Neuronal stem cell (in vitro differentiated cells): ENCODE measurements at regions not wholly inside any gene's neighbourhood (a gene's known extent, or its start where the extent isn't known, plus 50 kb on each side); places are given as distances from the start of the nearest gene placed in this dataset.
A peak's percentile ranks its signal among the peaks of the same experiment; 100 is the strongest.

ENCODE experiments used
- DNase-seq: peaks from one replicate; pipeline ENCODE4 v3.0.0-alpha.2; 2013; ENCODE audit warnings: low spot score
- H2AFZ ChIP-seq: one replicate; pipeline ENCODE4 v1.6.1; 2013; ENCODE audit warnings: mild to moderate bottlenecking, low read length, inconsistent platforms
- H2AK5ac ChIP-seq: 2 replicates; pipeline ENCODE4 v1.6.1; 2013; ENCODE audit warnings: low read depth, mild to moderate bottlenecking, inconsistent platforms, low read length, moderate library complexity, mixed read lengths
- H2BK120ac ChIP-seq: 2 replicates; pipeline ENCODE4 v1.6.1; 2013; ENCODE audit warnings: low read depth, mild to moderate bottlenecking, inconsistent platforms, low read length, moderate library complexity, mixed read lengths
- H2BK12ac ChIP-seq: one replicate; pipeline ENCODE4 v1.6.1; 2013; ENCODE audit warnings: low read length, inconsistent platforms
- H2BK15ac ChIP-seq: 2 replicates; pipeline ENCODE4 v1.6.1; 2013; ENCODE audit warnings: mild to moderate bottlenecking, low read length, inconsistent platforms, mixed read lengths
- H2BK5ac ChIP-seq: one replicate; pipeline ENCODE4 v1.6.1; 2013; ENCODE audit warnings: inconsistent platforms, mild to moderate bottlenecking, low read length, moderate library complexity
- H3K14ac ChIP-seq: one replicate; pipeline ENCODE4 v1.6.1; 2013; ENCODE audit warnings: low read length, inconsistent platforms
- H3K18ac ChIP-seq: 2 replicates; pipeline ENCODE4 v1.6.1; 2013; ENCODE audit warnings: low read length, inconsistent platforms
- H3K23ac ChIP-seq: 2 replicates; pipeline ENCODE4 v1.6.1; 2013; ENCODE audit warnings: low read depth, mild to moderate bottlenecking, mixed read lengths, low read length, inconsistent platforms; ENCODE audit not compliant: poor library complexity
- H3K27ac ChIP-seq: replicated peaks from 3 replicates; pipeline ENCODE4 v1.5.1; 2013; ENCODE audit warnings: low read length, inconsistent platforms
- H3K27me3 ChIP-seq, 3 experiments: 2 replicates each; pipeline ENCODE4 v1.6.1; 2013; ENCODE audit warnings: low read length in 3 of 3, mild to moderate bottlenecking in 2 of 3, inconsistent platforms in 1 of 3, low read depth in 1 of 3, mixed read lengths in 1 of 3, moderate library complexity in 1 of 3; ENCODE audit not compliant: control insufficient read depth in 3 of 3, insufficient read depth in 3 of 3
- H3K36me3 ChIP-seq, 2 donors: replicated peaks in 1 of 2; 2 replicates each; pipeline ENCODE4 v1.6.1; 2013; ENCODE audit warnings: low read length in 2 of 2; ENCODE audit not compliant: control insufficient read depth in 2 of 2, insufficient read depth in 2 of 2
- H3K4ac ChIP-seq: 2 replicates; pipeline ENCODE4 v1.6.1; 2013; ENCODE audit warnings: inconsistent platforms, mild to moderate bottlenecking, low read length, moderate library complexity
- H3K4me1 ChIP-seq, 2 donors: 1 replicate in 1 of 2; 2 replicates in 1 of 2; pipeline ENCODE4 v1.6.1; 2013; ENCODE audit warnings: low read length in 2 of 2, low read depth in 1 of 2; ENCODE audit not compliant: control insufficient read depth in 2 of 2, insufficient read depth in 1 of 2
- H3K4me2 ChIP-seq: one replicate; pipeline ENCODE4 v1.6.1; 2013; ENCODE audit warnings: mild to moderate bottlenecking, low read length, inconsistent platforms; ENCODE audit not compliant: insufficient read depth, poor library complexity, severe bottlenecking
- H3K4me3 ChIP-seq, 2 donors: 2 replicates each; pipeline ENCODE4 v1.5.1; 2013; ENCODE audit warnings: low read length in 2 of 2, mild to moderate bottlenecking in 2 of 2, inconsistent platforms in 1 of 2, moderate library complexity in 1 of 2
- H3K79me1 ChIP-seq: one replicate; pipeline ENCODE4 v1.6.1; 2013; ENCODE audit warnings: low read depth, mild to moderate bottlenecking, inconsistent platforms, low read length, moderate library complexity
- H3K9ac ChIP-seq: one replicate; pipeline ENCODE4 v1.6.1; 2013; ENCODE audit warnings: mild to moderate bottlenecking, low read depth, low read length, inconsistent platforms; ENCODE audit not compliant: poor library complexity
- H3K9me3 ChIP-seq, 2 donors: replicated peaks in 1 of 2; 2 replicates each; pipeline versions ENCODE3 to v1.6.1; 2013; ENCODE audit warnings: low read length in 2 of 2, mild to moderate bottlenecking in 2 of 2, inconsistent platforms in 1 of 2, low read depth in 1 of 2, mixed read lengths in 1 of 2, moderate library complexity in 1 of 2; ENCODE audit not compliant: control insufficient read depth in 2 of 2, insufficient read depth in 1 of 2
- H4K8ac ChIP-seq: one replicate; pipeline ENCODE4 v1.6.1; 2013; ENCODE audit warnings: low read depth, mild to moderate bottlenecking, inconsistent platforms, low read length, moderate library complexity
- H4K91ac ChIP-seq: one replicate; pipeline ENCODE4 v1.6.1; 2013; ENCODE audit warnings: low read length, low read depth, mild to moderate bottlenecking, inconsistent platforms; ENCODE audit not compliant: poor library complexity
- WGBS, 2 donors: extraction: QIAGEN DNeasy Blood & Tissue Kit; methylation state at CpG; one replicate each; pipeline ENCODE4 v1.1.7; 2013; ENCODE audit warnings: missing lambda C conversion rate in 2 of 2, mixed read lengths in 1 of 2; ENCODE audit not compliant: insufficient read length in 2 of 2, insufficient replicate concordance in 1 of 2; ENCODE audit errors: extremely low coverage in 2 of 2; 5-methylcytosine and 5-hydroxymethylcytosine counted together

GRCh38 chr10:62964026-62964425 is 147.9 kb upstream of the EGR2 start:
- Histone ChIP-seq H2BK120ac (no peak overlapping the region), H2BK5ac (no peak overlapping the region), H3K27ac (no peak overlapping the region), H3K4me2 (no peak overlapping the region), H3K18ac (no peak overlapping the region), H4K91ac (no peak overlapping the region), H3K4me3 (no peak overlapping the region), H3K9me3 (no peaks in the 10 kb centered on the region), H3K9ac (no peak overlapping the region), H3K79me1 (no peaks in the 10 kb centered on the region), H3K4me1 (peaks cover 0 to 1% of the 10 kb centered on the region in 2 donors), H2BK15ac (no peak overlapping the region), H3K36me3 (no peaks in the 10 kb centered on the region), H3K27me3 (no peaks in the 10 kb centered on the region), H2AFZ (no peak overlapping the region), H4K8ac (no peak overlapping the region), H2AK5ac (no peak overlapping the region), H3K4ac (no peak overlapping the region), H3K23ac (no peak overlapping the region), H2BK12ac (no peak overlapping the region), H3K14ac (no peak overlapping the region)
- WGBS, 2 donors = no CpG with 5 or more reads among the region's 4 CpGs
- DNase-seq = no peak

GRCh38 chr10:62961951-62962523 is 145.9 kb upstream of the EGR2 start:
- Histone ChIP-seq H3K23ac (no peak overlapping the region), H3K14ac (no peak overlapping the region), H3K27me3 (no peaks in the 10 kb centered on the region), H2AFZ (peak overlapping the region; percentile 9), H3K79me1 (no peaks in the 10 kb centered on the region), H4K8ac (no peak overlapping the region), H2AK5ac (no peak overlapping the region), H4K91ac (no peak overlapping the region), H3K4me1 (peaks cover 0 to 1% of the 10 kb centered on the region in 2 donors), H3K4me3 (no peak overlapping the region), H3K18ac (no peak overlapping the region), H3K36me3 (no peaks in the 10 kb centered on the region), H2BK15ac (no peak overlapping the region), H3K27ac (no peak overlapping the region), H2BK5ac (no peak overlapping the region), H3K4ac (no peak overlapping the region), H3K4me2 (no peak overlapping the region), H3K9me3 (no peaks in the 10 kb centered on the region), H3K9ac (no peak overlapping the region), H2BK120ac (no peak overlapping the region), H2BK12ac (no peak overlapping the region)
- no CpG with 5 or more reads among the region's 3 CpGs for WGBS, 2 donors
- DNase-seq = no peak

- Histone ChIP-seq H2AFZ (no peak overlapping the region), H4K91ac (no peak overlapping the region), H2BK5ac (no peak overlapping the region), H2AK5ac (no peak overlapping the region), H3K4me1 (peaks cover 0 to 1% of the 10 kb centered on the region in 2 donors), H2BK12ac (no peak overlapping the region), H2BK120ac (no peak overlapping the region), H3K14ac (no peak overlapping the region), H3K79me1 (no peaks in the 10 kb centered on the region), H3K18ac (no peak overlapping the region), H3K23ac (no peak overlapping the region), H3K9ac (no peak overlapping the region), H2BK15ac (no peak overlapping the region), H3K27me3 (no peaks in the 10 kb centered on the region), H3K4me2 (no peak overlapping the region), H4K8ac (no peak overlapping the region), H3K9me3 (no peaks in the 10 kb centered on the region), H3K27ac (no peak overlapping the region), H3K4ac (no peak overlapping the region), H3K4me3 (no peak overlapping the region), H3K36me3 (no peaks in the 10 kb centered on the region)
- no peak for DNase-seq
- no CpG with 5 or more reads among the region's 9 CpGs for WGBS, 2 donors
These were observed 144.2 kb upstream of the EGR2 start for GRCh38 chr10:62960416-62960815.

GRCh38 chr10:62959553-62959952 is 143.4 kb upstream of the EGR2 start:
- no peak for DNase-seq
- Histone ChIP-seq H2BK5ac (no peak overlapping the region), H3K23ac (no peak overlapping the region), H3K18ac (no peak overlapping the region), H3K4me1 (peaks cover 0 to 1% of the 10 kb centered on the region in 2 donors), H4K91ac (no peak overlapping the region), H3K79me1 (no peaks in the 10 kb centered on the region), H2AK5ac (no peak overlapping the region), H4K8ac (no peak overlapping the region), H2AFZ (no peak overlapping the region), H3K4me2 (no peak overlapping the region), H3K36me3 (no peaks in the 10 kb centered on the region), H3K9me3 (no peaks in the 10 kb centered on the region), H3K4me3 (no peak overlapping the region), H2BK120ac (no peak overlapping the region), H3K4ac (no peak overlapping the region), H3K27ac (no peak overlapping the region), H3K14ac (no peak overlapping the region), H3K9ac (no peak overlapping the region), H2BK12ac (no peak overlapping the region), H3K27me3 (no peaks in the 10 kb centered on the region), H2BK15ac (no peak overlapping the region)
- WGBS, 2 donors = no CpG with 5 or more reads among the region's 5 CpGs
